HG02759 (cell line): ENCODE measurements at regions not wholly inside any gene's neighbourhood (a gene's known extent, or its start where the extent isn't known, plus 50 kb on each side); places are given as distances from the start of the nearest gene placed in this dataset.
"Not testable (repeated sequence)": the region's sequence is repeated elsewhere in the genome, so short reads cannot be mapped to it uniquely, and the experiment has no call there.

Experiments used
- ATAC-seq: cut with Tn5 transposase; IDR thresholded peaks from one replicate; pipeline ENCODE4 v1.9.1; 2021; ENCODE audit warnings: mild to moderate bottlenecking, moderate library complexity; ENCODE audit not compliant: unreplicated experiment

DNA sequence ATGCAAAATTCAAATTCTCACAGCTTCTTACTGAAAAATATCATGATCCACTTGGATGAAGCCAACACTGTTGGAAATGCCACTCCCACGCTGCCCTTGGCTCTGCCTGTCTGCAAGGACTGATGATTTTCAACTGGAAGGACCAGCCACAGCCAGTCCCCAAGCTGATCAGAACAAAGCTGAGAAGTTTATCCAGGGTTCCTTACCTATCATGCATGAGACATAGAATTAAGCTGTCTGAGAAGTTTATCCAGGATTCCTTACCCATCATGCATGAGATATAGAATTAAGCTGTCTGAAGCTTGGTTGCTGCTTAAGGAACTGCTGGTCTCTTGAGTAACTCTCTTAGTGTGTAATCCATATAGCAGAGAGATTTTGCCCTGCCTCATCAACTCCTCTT lies 159.8 kb upstream of the TMEM260 start:
- ATAC-seq: no peak

DNA sequence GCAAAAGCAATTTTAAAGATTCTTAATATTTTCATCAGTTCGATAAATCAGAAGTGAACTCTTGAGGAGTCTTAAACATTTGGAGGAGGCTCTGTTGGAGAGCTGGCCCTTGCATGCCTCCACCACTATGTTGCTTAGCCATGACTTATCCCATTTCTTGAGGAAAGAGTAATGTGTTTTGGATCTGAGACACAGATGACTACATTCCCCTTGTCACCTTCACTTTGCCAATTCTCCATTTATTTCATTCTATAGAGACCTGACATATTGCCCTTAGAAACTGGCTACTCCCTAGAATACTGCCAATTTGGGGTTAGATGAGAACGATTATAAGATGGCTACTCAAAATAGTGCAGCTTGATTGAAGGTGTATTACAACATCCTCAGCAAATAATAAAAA lies 157.4 kb upstream of the TMEM260 start:
- no peak for ATAC-seq

DNA sequence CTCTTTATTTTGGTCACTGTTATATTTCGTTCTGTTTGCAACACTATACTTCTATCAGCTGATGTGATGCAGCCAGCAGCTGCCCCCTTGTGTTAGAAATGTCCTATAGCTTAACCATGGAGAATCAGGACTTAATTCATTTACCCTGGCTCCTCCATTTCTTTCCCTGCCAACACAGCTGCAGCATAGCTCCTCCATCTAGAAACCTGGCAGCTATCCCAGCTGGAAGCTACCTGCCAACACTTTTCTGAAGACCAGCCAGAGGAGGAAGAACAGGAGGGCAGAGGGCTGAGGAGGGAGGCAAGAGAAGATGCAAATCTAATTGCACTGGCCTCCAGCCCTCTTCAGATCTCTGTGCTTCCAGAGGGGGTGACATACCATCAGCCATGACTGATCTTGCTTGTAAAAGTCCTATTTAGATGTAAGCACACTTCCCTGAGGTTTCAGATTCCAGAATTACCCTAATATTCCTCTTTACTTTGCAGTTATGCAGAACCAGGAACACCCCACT lies 156.8 kb upstream of the TMEM260 start:
- ATAC-seq: no peak

DNA sequence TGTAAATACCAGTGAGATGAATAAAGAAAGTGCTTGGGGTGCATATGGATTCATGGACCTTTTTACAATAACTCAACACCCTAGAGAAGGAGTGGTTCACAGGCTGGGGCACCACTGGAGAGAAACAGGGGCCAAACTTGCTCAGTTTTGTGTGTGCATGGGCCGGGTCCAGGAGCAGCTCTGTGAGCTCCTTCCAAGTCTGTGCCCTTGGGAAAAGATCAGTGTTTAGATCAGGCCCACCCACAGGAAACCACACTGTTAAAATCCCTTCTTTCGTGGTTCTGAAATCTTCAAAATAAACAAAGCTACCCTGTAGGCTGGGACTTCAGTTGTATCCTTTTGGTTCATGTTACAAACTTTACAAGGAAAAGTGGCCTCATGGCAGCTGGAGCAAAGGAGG lies 156.1 kb upstream of the TMEM260 start:
- ATAC-seq: no peak

DNA sequence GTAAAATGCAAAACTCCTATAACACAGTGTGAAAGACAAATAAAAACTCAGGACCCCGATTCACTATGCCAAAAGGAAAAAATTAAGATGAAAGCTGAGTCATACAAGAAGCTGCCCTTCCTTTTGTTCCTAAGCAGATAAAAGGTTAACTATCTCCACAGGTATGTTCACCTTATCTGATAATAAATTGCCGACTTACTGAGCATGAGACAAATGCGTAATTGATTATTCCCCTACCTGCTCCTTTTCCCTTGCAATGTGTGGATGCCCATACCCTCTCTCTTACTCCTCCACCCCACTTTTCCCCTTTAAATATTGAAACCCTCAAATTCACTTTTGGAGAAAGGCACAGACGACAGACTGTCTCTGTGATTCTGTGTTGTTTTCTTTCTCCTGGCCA lies 148.6 kb upstream of the TMEM260 start:
- ATAC-seq: no peak

DNA sequence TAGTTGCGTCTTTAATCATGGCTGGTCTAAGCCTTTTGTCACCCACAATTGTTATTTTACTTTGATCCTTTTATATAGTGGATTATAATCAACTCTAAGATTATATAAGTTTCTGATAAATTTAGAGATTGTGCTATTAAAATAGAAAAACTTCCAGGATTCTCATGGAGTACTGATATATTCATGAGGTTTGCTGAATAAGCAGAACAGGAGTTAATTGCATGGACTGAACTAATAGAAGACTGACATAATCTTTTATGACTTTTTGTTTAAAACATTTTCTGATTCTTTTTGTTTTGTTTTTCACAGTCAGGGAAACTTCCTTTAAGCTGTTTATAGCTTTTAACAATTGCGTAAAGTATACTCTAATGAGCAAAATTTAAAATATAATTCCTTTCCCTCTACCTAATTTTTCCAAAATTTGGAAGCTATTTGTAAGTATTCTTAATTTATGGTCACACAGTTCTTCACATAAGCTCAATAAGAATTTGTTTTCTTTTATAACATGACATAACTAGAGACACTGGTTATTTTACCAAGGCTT lies 129.9 kb upstream of the TMEM260 start:
- ATAC-seq: no peak

DNA sequence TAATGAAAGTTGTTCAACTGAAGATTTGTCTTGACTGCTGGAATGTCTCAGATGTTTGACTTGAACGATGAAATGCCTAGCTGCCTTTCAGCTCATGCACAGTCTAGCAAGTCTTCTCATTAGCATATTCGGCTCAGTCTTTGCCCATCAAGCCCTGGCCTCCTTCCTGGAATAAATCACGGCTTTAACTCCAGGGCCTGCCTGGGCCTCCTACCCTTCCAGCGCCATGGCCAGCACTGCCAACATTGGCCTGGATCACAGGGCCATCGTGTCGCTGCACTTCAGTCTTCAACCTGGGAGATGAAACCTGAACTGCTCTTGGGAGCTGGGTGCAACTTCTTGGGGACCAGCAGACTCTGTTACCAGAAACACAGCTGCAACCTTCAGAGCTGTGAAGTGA lies 126.7 kb upstream of the TMEM260 start:
- no peak for ATAC-seq

DNA sequence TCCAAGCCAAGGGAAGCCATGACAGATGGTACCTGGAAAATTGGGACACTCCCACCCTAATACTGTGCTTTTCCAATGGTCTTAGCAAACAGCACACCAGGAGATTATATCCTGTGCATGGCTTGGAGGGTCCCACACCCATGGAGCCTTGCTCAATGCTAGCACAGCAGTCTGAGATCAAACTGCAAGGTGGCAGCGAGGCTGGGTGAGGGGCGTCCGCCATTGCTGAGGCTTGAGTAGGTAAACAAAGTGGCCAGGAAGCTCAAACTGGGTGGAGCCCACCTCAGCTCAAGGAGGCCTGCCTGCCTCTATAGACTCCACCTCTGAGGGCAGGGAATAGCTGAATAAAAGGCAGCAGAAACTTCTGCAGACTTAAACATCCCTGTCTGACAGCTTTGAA lies 124.9 kb upstream of the TMEM260 start:
- ATAC-seq: not testable (repeated sequence)

DNA sequence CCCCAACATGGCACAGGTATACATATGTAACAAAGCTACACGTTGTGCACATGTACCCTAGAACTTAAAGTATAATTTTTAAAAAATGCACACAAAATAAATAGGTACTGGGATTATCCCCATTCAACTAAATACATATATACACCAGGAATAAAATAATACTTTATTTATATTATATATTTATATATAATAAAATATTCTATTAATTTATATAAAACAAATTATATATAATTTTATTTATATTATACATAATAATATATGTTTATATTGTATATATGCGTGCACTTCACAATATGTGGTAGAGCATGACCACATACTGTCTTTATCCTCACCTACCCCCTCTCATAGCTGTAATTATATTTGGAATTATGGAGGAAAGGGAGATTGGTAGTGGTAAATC lies 119.1 kb upstream of the TMEM260 start:
- no peak for ATAC-seq

DNA sequence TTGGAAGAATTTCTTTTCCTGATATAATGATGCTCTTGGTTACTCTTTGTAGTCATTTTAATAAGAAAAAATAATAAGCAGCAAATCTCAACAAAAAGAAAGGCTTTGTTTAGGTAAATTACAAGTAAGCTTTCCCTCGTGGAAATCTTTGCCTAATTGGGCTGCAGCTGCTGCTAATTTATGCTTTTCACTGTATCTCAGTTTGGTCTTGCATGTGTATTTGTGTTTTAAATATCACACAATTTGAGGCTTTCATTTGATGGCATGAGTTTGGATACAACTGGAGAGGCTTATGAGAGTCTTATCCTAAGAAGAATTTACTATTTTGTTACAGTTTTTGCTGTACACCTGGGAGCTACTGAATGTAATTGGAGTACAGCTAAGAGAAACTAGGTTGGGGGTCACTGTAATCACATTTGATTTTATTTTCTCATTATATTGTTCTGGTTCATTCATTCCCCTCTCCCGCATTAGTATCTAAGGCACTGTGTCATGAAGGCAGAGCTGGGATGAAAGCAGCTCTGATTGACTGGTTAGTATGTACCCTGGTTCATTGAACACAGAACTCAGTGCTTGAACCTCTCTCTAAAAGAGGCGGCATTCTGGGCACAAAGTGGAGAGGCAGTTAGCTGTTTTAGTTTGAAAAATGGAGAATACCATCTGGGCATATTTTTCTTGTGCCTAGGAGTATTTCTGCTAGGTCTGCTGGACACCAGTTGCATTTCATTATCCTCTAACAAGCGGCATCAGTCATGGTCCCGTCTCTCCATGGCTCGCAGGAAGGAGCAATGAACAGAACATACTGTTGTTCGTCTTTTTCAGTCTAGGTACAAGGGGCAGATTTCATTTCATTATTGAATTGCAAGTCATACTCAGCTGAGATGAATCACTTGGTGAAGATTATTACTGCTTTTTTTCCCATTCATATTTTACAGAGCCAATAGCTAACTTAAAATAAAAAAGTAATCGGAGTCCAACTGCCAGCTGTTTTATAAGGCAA lies 118.0 kb upstream of the TMEM260 start:
- no peak for ATAC-seq

DNA sequence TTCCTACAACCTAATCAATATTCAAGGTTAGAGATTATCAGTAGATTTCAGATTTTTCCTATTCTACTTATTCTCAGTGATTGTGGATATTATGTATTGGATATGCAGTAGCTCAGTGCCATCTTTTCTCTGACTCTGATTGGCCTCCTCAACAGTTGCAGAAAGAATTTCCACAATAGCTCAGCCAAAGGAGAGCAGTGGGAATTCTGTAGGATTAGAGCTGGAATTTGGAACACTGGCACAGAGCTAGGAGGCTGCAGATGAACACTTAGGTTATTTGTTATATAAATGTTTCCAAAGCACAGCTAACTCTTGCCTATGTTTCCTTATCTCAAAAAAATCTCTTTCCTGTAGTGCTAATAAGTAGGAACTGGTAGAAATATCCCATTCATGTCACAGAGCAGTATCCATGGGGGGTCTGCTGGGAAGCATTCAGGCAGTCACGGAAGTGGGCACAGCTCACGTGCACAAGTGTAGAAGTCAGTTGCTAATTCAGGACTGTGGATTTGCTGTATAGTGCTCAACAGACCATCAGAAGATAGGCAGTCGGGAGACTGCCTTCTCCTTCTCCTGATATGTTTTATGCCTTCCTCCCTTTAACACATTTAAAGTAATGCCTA lies 116.2 kb upstream of the TMEM260 start:
- ATAC-seq: no peak

DNA sequence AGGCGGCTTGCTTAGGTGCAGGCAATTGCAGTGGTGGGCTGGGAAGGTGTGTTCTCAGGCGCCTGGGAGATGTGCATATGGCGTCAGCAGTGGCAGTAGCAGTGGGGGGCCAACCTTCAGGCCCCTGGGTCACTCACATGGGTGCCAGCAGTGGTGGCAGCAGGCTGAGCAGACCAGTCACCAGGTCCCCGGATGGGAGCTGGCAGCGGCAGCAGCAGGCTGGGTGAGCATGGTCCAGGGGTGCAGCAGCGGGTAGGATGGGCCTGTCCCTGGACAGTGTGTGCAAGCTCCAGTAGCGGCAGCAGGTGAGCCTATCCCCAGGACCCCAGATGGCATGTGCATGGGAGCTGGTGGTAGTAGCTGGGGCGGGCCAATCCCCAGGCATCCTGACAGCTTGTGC lies 108.5 kb upstream of the TMEM260 start:
- ATAC-seq: no peak

DNA sequence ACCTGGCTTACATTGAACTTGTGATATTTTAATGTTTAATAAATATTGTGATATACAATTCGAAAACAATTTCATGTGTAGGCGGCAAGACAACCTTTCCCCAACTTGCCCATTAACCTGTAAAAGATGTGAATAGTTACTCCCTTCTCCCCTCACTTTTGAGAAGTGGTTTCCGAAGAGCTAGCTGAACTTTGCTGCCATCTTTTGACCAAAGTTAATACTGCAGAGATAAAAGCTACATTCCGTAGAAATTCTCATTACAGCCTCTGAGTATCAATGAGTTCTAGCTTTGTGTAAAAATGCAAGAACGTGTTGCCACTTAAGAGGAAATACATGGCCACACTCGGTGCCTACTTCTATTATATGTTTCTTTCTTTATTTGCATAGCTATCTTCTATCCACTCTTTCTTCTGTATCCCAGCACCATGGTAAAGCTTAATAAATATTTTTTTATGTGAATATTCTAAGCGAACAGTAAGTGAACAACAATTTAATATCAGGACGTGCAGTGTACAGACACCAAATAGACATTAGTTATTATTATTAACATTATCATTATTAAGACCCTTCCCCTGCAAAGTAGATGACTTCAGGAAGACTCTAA lies 105.1 kb upstream of the TMEM260 start:
- ATAC-seq: no peak

DNA sequence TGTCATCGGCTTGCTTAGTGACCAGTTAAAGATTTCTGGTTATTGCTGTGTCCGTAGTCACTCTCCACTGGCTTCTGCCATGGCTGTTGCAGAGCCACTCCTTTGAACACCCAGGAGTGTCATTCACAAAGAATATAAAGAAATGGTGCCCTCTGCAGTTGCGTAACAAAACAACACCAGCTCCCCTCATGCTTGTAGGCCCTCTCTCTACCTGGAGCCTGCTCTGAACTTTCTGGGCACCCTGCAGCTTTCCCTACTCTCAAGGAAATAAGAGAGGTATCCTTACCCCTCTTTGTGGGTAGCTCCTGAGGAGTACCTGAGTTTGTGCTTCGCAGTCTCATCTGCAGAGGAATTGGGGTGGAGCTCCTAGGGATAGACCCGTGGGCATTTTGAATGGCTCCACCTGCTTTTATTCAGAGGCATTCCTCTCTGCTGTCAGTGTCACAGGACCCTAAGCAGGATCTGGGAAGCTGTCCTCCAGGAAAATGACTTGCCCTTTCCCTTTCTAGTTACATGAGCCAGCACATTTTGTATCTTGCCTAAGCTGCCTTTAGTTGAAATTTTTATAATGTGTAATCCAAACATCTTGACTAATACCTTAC lies 97.2 kb upstream of the TMEM260 start:
- no peak for ATAC-seq

DNA sequence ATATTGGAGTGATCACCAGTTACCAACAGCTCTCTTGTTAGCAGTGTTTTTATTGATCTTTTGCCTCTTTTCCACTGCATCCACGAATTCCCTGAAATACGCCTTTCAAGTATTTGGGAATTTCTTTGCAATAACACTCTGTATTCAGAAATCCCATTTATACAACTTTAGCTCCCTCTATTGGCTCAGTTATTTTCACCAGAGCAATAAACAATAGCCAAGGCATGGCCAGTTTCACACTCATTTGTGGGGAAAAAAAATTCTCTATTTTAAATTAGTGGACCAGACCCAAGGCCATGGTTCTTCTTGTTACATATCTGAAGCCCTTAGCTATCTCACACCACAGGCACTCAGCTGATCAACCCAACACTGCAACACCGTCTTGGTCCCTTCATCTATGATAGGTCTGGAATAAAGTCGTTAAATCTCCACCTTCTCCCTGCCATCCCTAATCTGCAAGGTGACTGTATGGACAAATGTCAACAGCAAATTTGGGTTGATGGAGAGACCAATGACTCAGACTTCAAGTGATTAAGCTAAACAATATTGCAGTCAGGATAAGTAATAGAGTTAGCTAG lies 92.4 kb upstream of the TMEM260 start:
- no peak for ATAC-seq

DNA sequence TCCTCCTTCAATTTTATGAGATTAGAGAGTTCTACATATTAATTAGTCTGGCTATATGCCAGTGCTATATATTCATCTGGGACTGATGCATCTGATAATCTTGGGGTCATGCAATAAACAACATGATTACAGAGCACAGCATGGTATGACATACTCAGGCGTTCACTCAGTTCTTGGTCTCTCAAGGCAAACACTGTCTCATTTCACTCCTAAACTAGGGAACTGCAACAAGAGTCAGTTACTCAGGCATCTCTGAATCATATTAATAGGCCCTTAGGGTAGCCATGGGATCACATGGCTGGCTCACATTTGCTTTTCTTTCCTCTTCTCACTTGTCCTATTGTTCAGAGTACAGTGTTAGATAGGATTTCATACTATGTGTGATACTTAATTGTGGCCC lies 91.8 kb upstream of the TMEM260 start:
- ATAC-seq: no peak

DNA sequence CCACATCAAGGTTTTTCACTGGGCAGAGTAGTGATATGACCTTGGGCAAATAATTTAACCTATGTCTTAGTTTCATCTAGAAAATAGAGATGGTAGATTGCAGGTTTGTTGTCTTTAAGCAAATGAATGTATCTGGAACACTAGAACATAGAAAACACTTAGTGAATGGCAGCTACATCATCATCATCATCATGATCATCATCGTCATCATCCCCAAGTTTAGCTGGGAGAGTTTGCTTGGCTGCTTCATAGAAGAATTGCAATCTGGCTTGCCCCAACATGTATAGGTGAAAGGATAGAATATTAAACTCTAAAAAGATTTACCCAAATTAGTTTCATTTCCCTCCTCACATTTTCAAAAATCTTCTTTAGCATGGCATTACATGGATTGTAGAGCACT lies 91.3 kb upstream of the TMEM260 start:
- no peak for ATAC-seq

DNA sequence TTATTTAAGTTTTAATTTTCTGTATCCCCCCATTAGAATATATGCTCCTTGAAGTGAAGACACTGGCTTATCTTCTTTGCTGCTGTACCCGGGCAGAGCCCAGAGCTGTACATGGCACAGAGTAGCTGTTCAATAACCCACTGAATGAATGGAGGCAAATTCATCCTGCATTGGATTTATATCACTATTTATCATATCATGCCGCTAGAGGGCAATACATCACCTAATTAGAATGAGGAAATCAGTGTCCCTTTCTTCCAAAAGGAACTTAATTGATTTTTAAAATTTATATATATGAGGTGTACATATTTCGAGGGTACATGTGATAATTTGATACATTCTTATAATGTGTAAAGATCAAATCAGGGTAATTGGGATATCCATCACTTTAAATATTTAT lies 89.2 kb upstream of the TMEM260 start:
- no peak for ATAC-seq

DNA sequence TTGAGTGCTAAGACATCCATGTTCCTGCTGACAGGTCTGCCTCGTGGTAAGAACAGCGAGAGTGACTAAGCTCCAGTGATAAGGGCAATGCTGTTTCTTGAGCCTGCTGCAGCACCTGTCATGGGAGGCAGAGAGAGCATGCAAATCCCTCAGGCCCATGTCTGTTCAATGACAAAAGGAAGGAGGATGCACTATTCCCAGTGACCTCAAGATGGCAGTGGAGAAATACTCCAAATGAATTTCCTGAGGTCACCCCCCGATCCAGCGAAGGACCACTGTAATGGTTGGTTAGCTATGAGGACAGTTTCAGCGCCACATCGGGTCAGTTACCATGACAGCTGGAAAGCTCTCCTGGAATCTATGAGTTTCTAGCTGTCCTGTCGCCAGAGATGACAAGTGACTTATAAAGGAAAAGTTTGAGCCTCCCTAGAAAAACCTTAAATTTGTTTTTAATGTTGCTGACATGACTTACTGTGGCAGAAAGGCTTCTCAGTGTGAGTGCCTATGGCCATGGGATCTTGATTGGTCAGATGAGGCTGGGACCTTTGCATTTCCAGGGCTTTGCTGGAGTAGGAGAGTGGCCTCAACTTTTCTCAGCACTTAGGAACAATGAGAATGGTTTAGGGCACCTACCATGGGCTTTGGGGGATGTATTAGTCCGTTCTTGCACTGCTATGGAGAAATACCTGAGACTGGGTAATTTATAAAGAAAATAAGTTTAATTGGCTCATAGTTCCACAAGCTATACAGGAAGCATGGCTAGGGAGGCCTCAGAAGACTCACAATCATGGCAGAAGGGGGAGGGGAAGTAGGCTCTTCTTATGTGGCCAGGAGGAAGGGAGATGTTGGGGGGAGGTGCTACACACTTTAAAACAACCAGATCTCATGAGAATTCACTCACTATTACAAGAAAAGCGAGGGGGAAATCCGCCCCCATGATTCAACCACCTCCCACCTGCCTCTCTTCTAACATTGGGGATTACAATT lies 88.0 kb upstream of the TMEM260 start:
- no peak for ATAC-seq

DNA sequence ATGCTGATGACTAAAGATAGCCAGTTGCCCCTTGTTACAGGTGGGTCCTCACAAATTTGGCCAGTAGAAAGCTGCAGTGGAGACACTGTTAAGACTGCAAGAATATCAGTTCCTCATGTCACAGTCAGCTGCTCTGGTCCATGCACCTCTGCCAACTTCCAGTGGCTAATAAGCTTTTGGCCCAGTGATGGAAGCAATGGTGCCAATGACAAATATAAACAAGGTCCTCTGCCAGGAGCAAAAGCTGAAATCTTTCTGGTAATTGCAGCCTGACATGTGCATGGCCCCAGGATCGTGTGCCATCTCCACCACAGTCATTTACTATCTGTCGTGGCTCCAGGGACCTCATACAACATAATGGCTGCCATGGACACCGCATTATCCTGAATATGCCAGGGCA lies 85.4 kb upstream of the TMEM260 start:
- ATAC-seq: no peak
